ENCODE measurements at regions not wholly inside any gene's neighbourhood (a gene's known extent, or its start where the extent isn't known, plus 50 kb on each side); places are given as distances from the start of the nearest gene placed in this dataset.

GRCh38 chr2:207239754-207240494 is 74.2 kb upstream of the KLF7 start:
- no peak for TF ChIP-seq CTCF (conservative IDR thresholded peaks at IDR 0.05)
- TF ChIP-seq EZH2 (IDR thresholded peaks at IDR 0.05; ENCODE audit: low read depth), result no peak

All from PC-9 (cell line).